NCI-H2029 treated with DMSO at 0.1 percent for 48 hours (cell line): ENCODE measurements at regions not wholly inside any gene's neighbourhood (a gene's known extent, or its start where the extent isn't known, plus 50 kb on each side); places are given as distances from the start of the nearest gene placed in this dataset.
"Not testable (repeated sequence)": the region's sequence is repeated elsewhere in the genome, so short reads cannot be mapped to it uniquely, and the experiment has no call there.

ENCODE experiments used
- DNase-seq: peaks from one replicate; lab custom pipeline; 2025; lab: John Stamatoyannopoulos, UW

GRCh38 chr19:32035626-32036025 is 309.8 kb upstream of the ZNF507 start:
- no peak for DNase-seq

- DNase-seq, result no peak
Observed at GRCh38 chr19:32038021-32038920, 307.1 kb upstream of the ZNF507 start.

DNA sequence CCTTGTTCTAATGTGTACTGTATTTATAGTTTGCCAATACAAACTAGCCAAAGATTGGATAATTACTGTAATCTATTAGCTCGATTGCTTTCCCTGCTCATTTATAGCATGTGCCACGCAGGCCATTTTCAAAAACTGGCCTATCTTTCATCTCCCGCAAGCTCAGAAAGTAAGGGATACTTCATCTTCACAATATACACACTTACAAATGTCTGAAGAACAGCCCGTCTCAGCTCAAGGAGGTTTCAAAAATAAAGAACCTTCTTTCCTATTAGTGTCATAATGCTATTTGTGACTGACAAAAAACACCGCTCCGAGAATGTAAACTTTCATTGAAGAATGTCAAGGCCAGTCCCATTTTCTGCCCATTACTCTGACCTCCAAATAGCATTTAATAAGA is 306.4 kb upstream of the ZNF507 start:
- DNase-seq, result no peak

DNA sequence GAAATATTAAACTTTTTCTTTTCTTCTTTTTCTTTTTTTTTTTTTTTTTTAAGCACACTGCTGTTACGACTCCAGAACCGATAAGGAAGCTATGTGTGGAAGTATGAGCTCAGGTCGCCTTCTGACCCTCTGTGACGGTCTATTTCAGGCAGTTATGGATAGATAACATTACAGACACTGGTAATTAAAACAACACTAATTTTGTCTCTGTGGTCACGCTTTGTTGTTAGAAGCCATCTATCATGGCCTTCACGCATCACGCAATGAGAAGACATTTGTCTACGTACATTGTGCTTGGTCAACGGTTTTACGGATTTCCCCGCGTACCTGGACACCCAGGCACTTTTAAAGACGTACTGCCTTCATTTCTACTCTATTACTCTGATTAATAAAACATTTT is 306.0 kb upstream of the ZNF507 start:
- no peak for DNase-seq

GRCh38 chr19:32040236-32040635 is 305.2 kb upstream of the ZNF507 start:
- DNase-seq, result no peak

DNA sequence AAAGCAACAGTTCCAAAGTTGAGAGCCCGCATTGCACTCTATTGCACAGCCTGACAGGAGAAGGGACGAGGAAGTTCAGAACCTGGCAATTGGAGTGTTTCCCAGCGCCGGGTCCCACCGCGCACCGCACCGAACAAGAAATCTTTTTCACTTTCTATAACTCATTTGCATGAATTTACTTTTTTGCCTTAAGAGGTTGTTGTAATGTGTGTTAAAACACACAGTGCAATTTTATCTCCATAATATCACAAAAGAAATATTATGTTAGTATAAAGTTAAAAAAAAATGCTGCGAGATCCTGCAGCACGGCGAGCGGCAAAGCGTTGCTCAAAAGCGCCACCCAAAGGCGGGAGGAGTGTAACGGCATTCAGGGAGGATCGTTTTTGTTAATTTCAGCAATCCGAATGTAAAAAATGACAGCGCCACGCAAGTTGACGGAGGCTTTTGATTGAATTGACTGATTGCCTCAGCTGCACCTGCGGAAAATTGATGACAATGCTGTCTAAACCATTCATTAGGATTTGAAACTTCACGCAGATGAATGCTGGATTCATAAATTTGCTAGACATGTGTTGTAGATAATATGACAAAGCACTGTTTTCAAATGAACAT is 303.6 kb upstream of the ZNF507 start:
- DNase-seq, result no peak

GRCh38 chr19:32047788-32048187 is 297.6 kb upstream of the ZNF507 start:
- DNase-seq, result no peak

- no peak for DNase-seq
Observed at GRCh38 chr19:32053376-32053775, 292.0 kb upstream of the ZNF507 start.

- no peak for DNase-seq
Observed at GRCh38 chr19:32053861-32054260, 291.5 kb upstream of the ZNF507 start.

DNA sequence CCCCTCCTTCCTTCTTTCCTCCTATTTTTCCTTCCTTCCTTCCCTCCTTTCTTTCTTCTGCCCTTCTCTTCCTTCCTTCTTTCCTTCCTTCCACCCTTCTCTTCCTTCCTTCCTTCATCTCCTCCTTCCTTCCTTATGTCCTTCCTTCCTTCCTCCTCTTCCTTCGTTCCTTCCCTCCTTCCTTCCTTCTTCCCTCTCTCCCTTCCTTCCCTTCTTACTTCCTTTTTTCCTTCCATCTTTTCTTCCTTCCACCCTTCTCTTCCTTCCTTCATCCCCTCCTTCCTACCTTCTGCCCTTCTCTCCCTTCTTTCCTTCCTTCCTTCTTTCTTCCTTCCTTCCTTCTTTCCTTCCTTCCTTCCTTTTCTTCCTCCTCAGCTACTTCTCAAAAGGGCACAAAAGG is 287.3 kb upstream of the ZNF507 start:
- DNase-seq, result no peak

DNA sequence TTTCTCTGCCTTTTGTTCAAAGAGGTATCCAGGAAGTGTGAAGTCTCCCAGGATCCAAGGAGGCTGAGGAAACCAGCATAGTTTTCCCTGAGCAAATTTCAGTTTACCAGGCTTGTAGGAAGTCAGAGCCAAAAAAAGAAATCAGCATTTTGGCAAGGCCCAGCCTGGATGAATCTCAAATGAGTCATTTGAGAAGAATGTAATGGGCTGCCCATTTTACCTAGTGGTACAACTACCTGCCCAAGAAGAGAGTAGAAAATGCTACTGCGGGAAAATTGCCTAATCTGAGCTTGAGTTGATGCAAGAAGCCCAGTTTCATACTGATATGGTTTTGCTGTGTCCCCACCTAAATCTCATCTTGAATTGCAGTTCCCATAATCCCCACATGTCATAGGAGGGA is 284.1 kb upstream of the ZNF507 start:
- DNase-seq, result no peak

DNA sequence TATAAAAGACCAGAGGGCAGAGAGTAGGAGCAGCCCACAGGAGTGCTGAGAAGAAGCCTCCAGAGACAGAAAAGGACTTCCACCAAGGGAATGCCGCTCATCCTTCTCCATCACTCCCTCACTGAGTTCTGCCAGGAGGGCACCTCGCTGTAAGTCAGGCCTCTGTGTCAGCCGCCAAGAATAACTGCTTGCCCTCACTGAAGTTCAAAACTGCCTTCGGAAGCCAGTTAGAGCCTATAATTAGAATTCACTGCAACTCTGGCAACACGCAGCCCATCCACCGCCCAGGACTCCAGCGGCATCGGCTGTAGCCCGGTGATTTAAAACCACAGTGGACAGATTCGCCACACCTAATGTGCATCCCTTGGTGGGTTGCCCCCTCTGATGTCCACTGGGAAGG is 281.8 kb upstream of the ZNF507 start:
- no peak for DNase-seq

DNA sequence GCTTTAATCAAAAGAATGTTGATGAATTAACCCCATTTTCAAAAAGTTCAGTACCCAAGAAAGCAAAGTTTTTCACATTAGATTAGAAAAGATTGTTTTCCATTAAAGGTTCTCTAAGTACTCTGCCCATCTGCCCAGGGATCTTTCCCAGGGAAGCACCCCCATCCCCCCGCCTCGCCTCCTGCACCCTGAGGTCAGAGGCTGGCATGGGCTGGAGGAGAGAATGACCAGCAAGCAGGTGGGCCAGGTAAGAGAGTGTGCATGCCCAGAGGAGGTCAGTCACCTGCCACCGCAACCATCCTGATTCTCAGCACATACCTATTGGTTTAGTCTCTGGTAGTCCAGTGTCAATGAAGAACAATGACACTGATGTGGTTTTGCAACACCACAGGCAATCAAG is 279.4 kb upstream of the ZNF507 start:
- no peak for DNase-seq

- DNase-seq, result no peak
Observed at GRCh38 chr19:32067685-32068084, 277.7 kb upstream of the ZNF507 start.

GRCh38 chr19:32068793-32069192 is 276.6 kb upstream of the ZNF507 start:
- no peak for DNase-seq

DNA sequence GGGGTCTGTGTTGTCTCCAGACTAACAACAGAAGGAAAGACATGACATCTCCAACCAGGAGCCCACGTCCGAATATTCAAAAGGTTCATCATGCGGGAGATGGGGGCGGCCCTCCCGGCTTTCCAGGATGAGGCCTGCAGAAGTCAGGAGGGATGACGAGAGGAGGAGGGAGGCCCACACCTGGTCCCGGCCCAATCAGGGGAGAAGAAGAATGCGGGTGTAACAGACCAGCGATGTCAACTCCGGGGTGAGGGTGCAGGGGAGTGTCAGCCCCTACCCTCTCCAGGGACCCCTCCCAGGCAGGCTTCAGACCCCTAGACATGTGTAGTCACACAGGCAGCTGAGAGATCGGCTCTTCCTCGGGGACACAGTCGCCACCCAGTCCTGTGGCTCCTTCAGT is 275.3 kb upstream of the ZNF507 start:
- no peak for DNase-seq

- DNase-seq, result no peak
Observed at GRCh38 chr19:32082028-32082427, 263.4 kb upstream of the ZNF507 start.

GRCh38 chr19:32084756-32085363 is 260.6 kb upstream of the ZNF507 start:
- DNase-seq, result not testable (repeated sequence)

- no peak for DNase-seq
Observed at GRCh38 chr19:32091241-32091640, 254.2 kb upstream of the ZNF507 start.

DNA sequence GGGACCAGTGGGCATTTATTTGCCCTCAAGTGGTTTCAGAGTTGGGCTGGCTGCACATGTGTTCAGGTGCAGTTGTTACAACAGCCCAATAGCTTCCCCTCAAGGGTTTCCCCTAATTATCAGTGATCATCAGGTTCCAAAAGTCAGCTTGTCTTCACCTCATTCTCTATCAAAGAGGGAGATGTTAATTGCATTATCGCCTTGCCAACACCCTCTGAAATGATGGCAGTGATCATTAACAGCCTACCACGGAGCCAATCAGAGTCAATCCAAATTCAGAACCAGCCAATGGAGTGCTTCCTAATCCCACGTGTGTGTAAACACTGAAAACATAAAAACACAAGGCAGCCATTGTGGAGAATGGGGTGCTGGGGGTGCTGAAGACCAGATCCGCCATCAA is 248.4 kb upstream of the ZNF507 start:
- DNase-seq, result no peak

DNA sequence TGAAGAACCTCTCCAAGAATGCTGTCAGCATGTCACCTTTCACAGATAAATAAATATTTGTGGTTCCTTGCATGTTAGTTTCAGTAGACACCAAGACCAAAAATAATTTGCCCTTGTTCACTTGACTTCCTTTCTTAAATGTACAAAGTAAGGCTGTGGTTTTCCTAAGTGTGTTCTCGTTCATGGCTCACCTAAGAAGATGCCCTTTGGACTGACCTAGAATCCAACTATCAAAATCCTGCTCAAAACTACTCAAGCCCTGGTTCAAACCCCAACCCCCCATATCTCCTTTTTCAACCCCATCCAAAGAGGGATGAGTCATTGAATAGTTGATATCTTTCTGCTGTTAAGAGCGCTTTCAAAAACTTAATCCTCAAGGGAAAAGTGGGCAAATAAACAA is 247.8 kb upstream of the ZNF507 start:
- DNase-seq, result no peak

- no peak for DNase-seq
Observed at GRCh38 chr19:32098968-32099367, 246.4 kb upstream of the ZNF507 start.

GRCh38 chr19:32101206-32101605 is 244.2 kb upstream of the ZNF507 start:
- DNase-seq, result no peak
